KMS-11 (cell line): ENCODE measurements at regions not wholly inside any gene's neighbourhood (a gene's known extent, or its start where the extent isn't known, plus 50 kb on each side); places are given as distances from the start of the nearest gene placed in this dataset.

Experiments
- H2AFZ ChIP-seq: fragments of 200-600 bp; sonication (generic); 2 replicates; pipeline ENCODE4 v1.6.1; 2016; ENCODE audit warnings: antibody characterized with exemption, mixed run types, low read depth
- H3K27ac ChIP-seq: fragments of 200-600 bp; sonication (generic); 2 replicates; pipeline ENCODE4 v1.6.1; 2016; ENCODE audit warnings: mild to moderate bottlenecking, mixed run types
- H3K27me3 ChIP-seq: fragments of 200-600 bp; sonication (generic); 2 replicates; pipeline ENCODE4 v1.6.1; 2017; ENCODE audit warnings: mild to moderate bottlenecking, low read depth, mixed run types, moderate library complexity; ENCODE audit not compliant: insufficient read depth
- H3K36me3 ChIP-seq: fragments of 200-600 bp; sonication (generic); 2 replicates; pipeline ENCODE4 v1.6.1; 2017; ENCODE audit warnings: mild to moderate bottlenecking, mixed run types; ENCODE audit not compliant: insufficient read depth
- H3K4me1 ChIP-seq: fragments of 200-600 bp; sonication (generic); 2 replicates; pipeline ENCODE4 v1.6.1; 2016; ENCODE audit warnings: mild to moderate bottlenecking, low read depth, mixed run types; ENCODE audit not compliant: poor library complexity, severe bottlenecking
- H3K4me2 ChIP-seq: fragments of 200-600 bp; sonication (generic); 2 replicates; pipeline ENCODE4 v1.7.0; 2016; ENCODE audit warnings: mild to moderate bottlenecking, mixed run types
- H3K4me3 ChIP-seq: fragments of 200-600 bp; sonication (generic); IDR thresholded peaks from 2 replicates; pipeline ENCODE4 v1.6.1; 2017; ENCODE audit warnings: low read depth, low read length, mixed read lengths; ENCODE audit not compliant: insufficient read depth
- H3K79me2 ChIP-seq: fragments of 200-600 bp; sonication (generic); 2 replicates; pipeline ENCODE4 v1.6.1; 2016; ENCODE audit warnings: low read depth, mixed run types; ENCODE audit not compliant: insufficient read depth
- H3K9ac ChIP-seq: fragments of 200-600 bp; sonication (generic); 2 replicates; pipeline ENCODE4 v1.6.1; 2016; ENCODE audit warnings: mild to moderate bottlenecking, mixed run types
- H4K20me1 ChIP-seq: fragments of 200-600 bp; sonication (generic); 2 replicates; pipeline ENCODE4 v1.6.1; 2016; ENCODE audit warnings: mild to moderate bottlenecking, mixed run types; ENCODE audit not compliant: insufficient read depth
- TF ChIP-seq, protein P1 (sequence below): fragments of 200-600 bp; sonication (generic); conservative IDR thresholded peaks from 2 replicates; pipeline ENCODE4 v1.6.1; 2017; ENCODE audit warnings: low read depth, mild to moderate bottlenecking, antibody characterized with exemption, low read length, moderate library complexity, mixed read lengths

- Histone ChIP-seq H3K36me3 (no peaks in the 10 kb centered on the region), H3K27me3 (no peaks in the 10 kb centered on the region), H3K27ac (no peak overlapping the region), H3K4me3 (no peak overlapping the region), H3K4me2 (no peak overlapping the region), H2AFZ (no peak overlapping the region), H3K9ac (no peak overlapping the region), H3K79me2 (no peaks in the 10 kb centered on the region), H4K20me1 (no peaks in the 10 kb centered on the region), H3K4me1 (no peaks in the 10 kb centered on the region)
- TF ChIP-seq, protein P1, sequence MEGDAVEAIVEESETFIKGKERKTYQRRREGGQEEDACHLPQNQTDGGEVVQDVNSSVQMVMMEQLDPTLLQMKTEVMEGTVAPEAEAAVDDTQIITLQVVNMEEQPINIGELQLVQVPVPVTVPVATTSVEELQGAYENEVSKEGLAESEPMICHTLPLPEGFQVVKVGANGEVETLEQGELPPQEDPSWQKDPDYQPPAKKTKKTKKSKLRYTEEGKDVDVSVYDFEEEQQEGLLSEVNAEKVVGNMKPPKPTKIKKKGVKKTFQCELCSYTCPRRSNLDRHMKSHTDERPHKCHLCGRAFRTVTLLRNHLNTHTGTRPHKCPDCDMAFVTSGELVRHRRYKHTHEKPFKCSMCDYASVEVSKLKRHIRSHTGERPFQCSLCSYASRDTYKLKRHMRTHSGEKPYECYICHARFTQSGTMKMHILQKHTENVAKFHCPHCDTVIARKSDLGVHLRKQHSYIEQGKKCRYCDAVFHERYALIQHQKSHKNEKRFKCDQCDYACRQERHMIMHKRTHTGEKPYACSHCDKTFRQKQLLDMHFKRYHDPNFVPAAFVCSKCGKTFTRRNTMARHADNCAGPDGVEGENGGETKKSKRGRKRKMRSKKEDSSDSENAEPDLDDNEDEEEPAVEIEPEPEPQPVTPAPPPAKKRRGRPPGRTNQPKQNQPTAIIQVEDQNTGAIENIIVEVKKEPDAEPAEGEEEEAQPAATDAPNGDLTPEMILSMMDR = no peak
Observed at GRCh38 chr9:119667163-119667562, 297.9 kb upstream of the BRINP1 start.

GRCh38 chr9:119662329-119662728, 293.1 kb upstream of the BRINP1 start:
- H3K4me1 ChIP-seq = no peaks in the 10 kb centered on the region

GRCh38 chr9:119652931-119653330, 283.7 kb upstream of the BRINP1 start:
- H3K4me3 ChIP-seq = no peak overlapping the region
- H3K4me2 ChIP-seq = no peak overlapping the region
- H3K36me3 ChIP-seq = no peaks in the 10 kb centered on the region
- no peaks in the 10 kb centered on the region for H4K20me1 ChIP-seq
- TF ChIP-seq, protein P1 = no peak
- no peak overlapping the region for H3K9ac ChIP-seq
- H3K27me3 ChIP-seq = no peaks in the 10 kb centered on the region
- no peaks in the 10 kb centered on the region for H3K4me1 ChIP-seq
- no peaks in the 10 kb centered on the region for H3K79me2 ChIP-seq
- no peak overlapping the region for H2AFZ ChIP-seq
- H3K27ac ChIP-seq = no peak overlapping the region

More at GRCh38 chr9:119662329-119662728, 293.1 kb upstream of the BRINP1 start:
- Histone ChIP-seq H2AFZ (no peak overlapping the region), H3K27ac (no peak overlapping the region), H3K79me2 (no peaks in the 10 kb centered on the region), H3K27me3 (no peaks in the 10 kb centered on the region), H3K9ac (no peak overlapping the region), H3K4me3 (no peak overlapping the region), H3K4me2 (no peak overlapping the region), H3K36me3 (no peaks in the 10 kb centered on the region), H4K20me1 (no peaks in the 10 kb centered on the region)
- TF ChIP-seq, protein P1 = no peak

- Histone ChIP-seq H3K4me1 (no peaks in the 10 kb centered on the region), H2AFZ (no peak overlapping the region), H3K4me3 (no peak overlapping the region), H3K9ac (no peak overlapping the region), H3K36me3 (no peaks in the 10 kb centered on the region), H4K20me1 (no peaks in the 10 kb centered on the region), H3K27me3 (no peaks in the 10 kb centered on the region), H3K4me2 (no peak overlapping the region), H3K79me2 (no peaks in the 10 kb centered on the region), H3K27ac (no peak overlapping the region)
- TF ChIP-seq, protein P1 = no peak
Observed at GRCh38 chr9:119649205-119649604, 280.0 kb upstream of the BRINP1 start.
